ENCODE measurements at regions not wholly inside any gene's neighbourhood (a gene's known extent, or its start where the extent isn't known, plus 50 kb on each side); places are given as distances from the start of the nearest gene placed in this dataset.
A peak's percentile ranks its signal among the peaks of the same experiment; 100 is the strongest.

- Histone ChIP-seq H3K4me2 (no peak overlapping the region), H3K4me3 (no peak overlapping the region), H3K27ac (no peak overlapping the region), H3K9me3 (no peaks in the 10 kb centered on the region), H3K4me1 (no peaks in the 10 kb centered on the region)
- ATAC-seq, result no peak
- no peak for DNase-seq (ENCODE audit: low read depth in 1 of 2, low spot score in 1 of 2)
- TF ChIP-seq RNF2 (IDR thresholded peaks at IDR 0.05; ENCODE audit: borderline replicate concordance, low read depth) (no peak), JUNB (IDR thresholded peaks at IDR 0.05) (no peak), ZSCAN20 (CRISPR knock-in tag; IDR thresholded peaks at IDR 0.05) (no peak), PBX3 (IDR thresholded peaks at IDR 0.05) (no peak), CHD4 (IDR thresholded peaks at IDR 0.05; ENCODE audit: borderline replicate concordance) (no peak), FOSB (CRISPR knock-in tag; IDR thresholded peaks at IDR 0.05) (no peak), RFX5 (IDR thresholded peaks at IDR 0.05) (no peak), MAFK (IDR thresholded peaks at IDR 0.05; ENCODE audit: partially characterized antibody) (no peak), ZC3H11A (IDR thresholded peaks at IDR 0.05) (no peak), TP53 (CRISPR knock-in tag; IDR thresholded peaks at IDR 0.05) (no peak), USF2 (IDR thresholded peaks at IDR 0.05) (no peak), MAX (IDR thresholded peaks at IDR 0.05) (no peak), PHF8 (IDR thresholded peaks at IDR 0.05; ENCODE audit: borderline replicate concordance, low read depth) (no peak), KDM1A (IDR thresholded peaks at IDR 0.05; ENCODE audit: low read depth) (no peak), EP300 (IDR thresholded peaks at IDR 0.05) (no peak), FOXS1 (CRISPR knock-in tag; IDR thresholded peaks at IDR 0.05) (no peak)
- FAIRE-seq, result no peak
- CTCF ChIA-PET, result no interaction called here
- 58% methylated on average over 3 of the region's 3 CpGs for WGBS (ENCODE audit: missing lambda C conversion rate)
- POLR2A ChIA-PET, result no interaction called here
These were observed 315.8 kb upstream of the DDHD1 start for GRCh38 chr14:53468876-53469275.

- no peak for TF ChIP-seq CBX2 (IDR thresholded peaks at IDR 0.05; ENCODE audit: borderline replicate concordance, low read depth)
- TF ChIP-seq NPAS2 (CRISPR knock-in tag; IDR thresholded peaks at IDR 0.05; ENCODE audit: borderline replicate concordance), result no peak
- no peak for TF ChIP-seq MAFK (IDR thresholded peaks at IDR 0.05; ENCODE audit: partially characterized antibody)
- TF ChIP-seq ZSCAN20 (CRISPR knock-in tag; IDR thresholded peaks at IDR 0.05), result no peak
- TF ChIP-seq EHMT2 (IDR thresholded peaks at IDR 0.05; ENCODE audit: low read depth), result no peak
- WGBS (ENCODE audit: missing lambda C conversion rate), result 80% methylated on average over 2 of the region's 2 CpGs
- Histone ChIP-seq H3K27ac (no peak overlapping the region), H3K4me3 (no peak overlapping the region), H3K9me3 (no peaks in the 10 kb centered on the region), H3K4me1 (peaks cover 1% of the 10 kb centered on the region; the same call in 2 of the 3 replicates), H3K4me2 (no peak overlapping the region)
- ChIA-PET CTCF (no interaction called here), POLR2A (no interaction called here)
- FAIRE-seq (no peak), DNase-seq (ENCODE audit: low read depth in 1 of 2, low spot score in 1 of 2) (no peak), ATAC-seq (no peak)
These were observed 311.3 kb upstream of the DDHD1 start for GRCh38 chr14:53464376-53464775.

GRCh38 chr14:53462931-53463778, 310.0 kb upstream of the DDHD1 start:
- no peak overlapping the region for H3K4me2 ChIP-seq
- 76% methylated on average over 9 of the region's 9 CpGs for WGBS (ENCODE audit: missing lambda C conversion rate)
- H3K4me1 ChIP-seq, result peaks cover 13% of the 10 kb centered on the region
- FAIRE-seq (no peak), DNase-seq (ENCODE audit: low read depth in 1 of 2, low spot score in 1 of 2) (no peak), ATAC-seq (no peak)
- no peaks in the 10 kb centered on the region for H3K9me3 ChIP-seq
- ChIA-PET CTCF (interaction anchor here (1.1 kb wide), 1 partner anchor 12 kb away, joined by 3 read pairs; no protein-coding TSS in a partner anchor), POLR2A (no interaction called here)
- H3K27ac ChIP-seq, result peak overlapping the region in 1 of 2 experiments; percentile 18; a peak in 3 of 6 replicates
- H3K4me3 ChIP-seq, result no peak overlapping the region
- no peak for TF ChIP-seq RCOR1 (IDR thresholded peaks at IDR 0.05; ENCODE audit: low read depth, low read length)

Measured in A549 (cell line).